Activated naive CD4-positive, alpha-beta T cell (primary cell): ENCODE measurements at regions not wholly inside any gene's neighbourhood (a gene's known extent, or its start where the extent isn't known, plus 50 kb on each side); places are given as distances from the start of the nearest gene placed in this dataset.
"Not testable (repeated sequence)": the region's sequence is repeated elsewhere in the genome, so short reads cannot be mapped to it uniquely, and the experiment has no call there.

Experiments
- DNase-seq, 4 experiments: peaks; one replicate each; lab custom pipeline; 2025; lab: John Stamatoyannopoulos, UW

GRCh38 chr3:153973722-153974265 lies 147.4 kb upstream of the ARHGEF26 start:
- no peak for DNase-seq

GRCh38 chr3:153974614-153975013 lies 146.6 kb upstream of the ARHGEF26 start:
- DNase-seq, result no peak

GRCh38 chr3:153976891-153977554 lies 144.2 kb upstream of the ARHGEF26 start:
- DNase-seq, result no peak

- DNase-seq, result no peak
Measured at GRCh38 chr3:153978006-153978405, 143.2 kb upstream of the ARHGEF26 start.

GRCh38 chr3:153979418-153980251 lies 141.6 kb upstream of the ARHGEF26 start:
- no peak for DNase-seq

- no peak for DNase-seq
Measured at GRCh38 chr3:153980252-153980590, 141.0 kb upstream of the ARHGEF26 start.

- DNase-seq, result not testable (repeated sequence)
Measured at GRCh38 chr3:153997364-153997763, 123.8 kb upstream of the ARHGEF26 start.

GRCh38 chr3:154003649-154004048 lies 117.5 kb upstream of the ARHGEF26 start:
- DNase-seq, result no peak

- no peak for DNase-seq
Measured at GRCh38 chr3:154011036-154011435, 110.2 kb upstream of the ARHGEF26 start.

GRCh38 chr3:154013736-154014135 lies 107.5 kb upstream of the ARHGEF26 start:
- DNase-seq, result no peak

GRCh38 chr3:154015307-154015706 lies 105.9 kb upstream of the ARHGEF26 start:
- no peak for DNase-seq

- peak in 2 of 4 experiments; percentile 0 for DNase-seq
Measured at GRCh38 chr3:154018100-154018696, 103.0 kb upstream of the ARHGEF26 start.

- no peak for DNase-seq
Measured at GRCh38 chr3:154022606-154023005, 98.6 kb upstream of the ARHGEF26 start.

GRCh38 chr3:154023148-154023547 lies 98.0 kb upstream of the ARHGEF26 start:
- no peak for DNase-seq

GRCh38 chr3:154025007-154025406 lies 96.2 kb upstream of the ARHGEF26 start:
- no peak for DNase-seq

- no peak for DNase-seq
Measured at GRCh38 chr3:154029926-154030325, 91.3 kb upstream of the ARHGEF26 start.

GRCh38 chr3:154034797-154035330 lies 86.3 kb upstream of the ARHGEF26 start:
- DNase-seq, result no peak

- no peak for DNase-seq
Measured at GRCh38 chr3:154040283-154040682, 80.9 kb upstream of the ARHGEF26 start.

- no peak for DNase-seq
Measured at GRCh38 chr3:154044671-154045070, 76.5 kb upstream of the ARHGEF26 start.

- DNase-seq, result no peak
Measured at GRCh38 chr3:154050216-154050615, 71.0 kb upstream of the ARHGEF26 start.

GRCh38 chr3:154050766-154051165 lies 70.4 kb upstream of the ARHGEF26 start:
- no peak for DNase-seq

GRCh38 chr3:154059833-154060232 lies 61.4 kb upstream of the ARHGEF26 start:
- no peak for DNase-seq
